ENCODE measurements at regions not wholly inside any gene's neighbourhood (a gene's known extent, or its start where the extent isn't known, plus 50 kb on each side); places are given as distances from the start of the nearest gene placed in this dataset.

- no peak for TF ChIP-seq CTCF (IDR thresholded peaks at IDR 0.05; ENCODE audit: low read depth, low read length)
- no peak for TF ChIP-seq EZH2phosphoT487 (IDR thresholded peaks at IDR 0.05; ENCODE audit: low read depth)
Measured at GRCh38 chr19:32105527-32106310, 239.7 kb upstream of the ZNF507 start.

Measured in OCI-LY3 (cell line).